H1 (cell line): ENCODE measurements at regions not wholly inside any gene's neighbourhood (a gene's known extent, or its start where the extent isn't known, plus 50 kb on each side); places are given as distances from the start of the nearest gene placed in this dataset.

Experiments
- CTCF ChIA-PET: fragments of 300-600 bp; sonication (Branson Sonifier 250); formaldehyde crosslinking; loops from one replicate; lab custom pipeline; 2021; ENCODE audit not compliant: partially characterized antibody; lab: Charles Lee
- POLR2A ChIA-PET: fragments of 300-600 bp; sonication (Branson Sonifier 250); formaldehyde crosslinking; loops from one replicate; lab custom pipeline; 2021; ENCODE audit warnings: inconsistent platforms; ENCODE audit not compliant: partially characterized antibody; lab: Charles Lee
- DNase-seq, 2 experiments: peaks; one replicate each; pipeline versions ENCODE4 v3.0.0 to v3.0.0-alpha.2; 2010 to 2022; ENCODE audit warnings: low spot score in 2 of 2, low read depth in 1 of 2, mixed read lengths in 1 of 2
- FAIRE-seq: peaks from 2 replicates; lab custom pipeline; 2011; peaks lifted over from hg19 to GRCh38; lab: Jason Lieb, UNC
- H2AFZ ChIP-seq: 2 replicates; pipeline ENCODE4 v1.8.1; 2012; ENCODE audit warnings: low read length, inconsistent platforms
- H2AK5ac ChIP-seq: 2 replicates; pipeline ENCODE4 v1.6.1; 2013; ENCODE audit warnings: low read depth, low read length
- H2BK120ac ChIP-seq: replicated peaks from 2 replicates; pipeline ENCODE3; 2013; ENCODE audit warnings: low read depth, low read length, inconsistent platforms
- H2BK12ac ChIP-seq: 2 replicates; pipeline ENCODE4 v1.6.1; 2013; ENCODE audit warnings: low read depth, low read length
- H2BK15ac ChIP-seq: 2 replicates; pipeline ENCODE4 v1.6.1; 2013; ENCODE audit warnings: low read length
- H2BK20ac ChIP-seq: 2 replicates; pipeline ENCODE4 v1.6.1; 2013; ENCODE audit warnings: low read length
- H2BK5ac ChIP-seq: 2 replicates; pipeline ENCODE4 v1.6.1; 2013; ENCODE audit warnings: low read depth, low read length
- H3K14ac ChIP-seq: 2 replicates; pipeline ENCODE4 v1.6.1; 2013; ENCODE audit warnings: inconsistent platforms; ENCODE audit not compliant: insufficient read length
- H3K18ac ChIP-seq: 2 replicates; pipeline ENCODE4 v1.6.1; 2013; ENCODE audit warnings: low read length; ENCODE audit errors: extremely low read depth
- H3K23ac ChIP-seq: 2 replicates; pipeline ENCODE4 v1.6.1; 2013; ENCODE audit warnings: inconsistent platforms; ENCODE audit not compliant: insufficient read length
- H3K23me2 ChIP-seq: 2 replicates; pipeline ENCODE4 v1.6.1; 2013; ENCODE audit warnings: low read depth, low read length
- H3K27ac ChIP-seq: 2 replicates; pipeline ENCODE4 v1.6.1; 2011; ENCODE audit warnings: low read depth, low read length, inconsistent platforms
- H3K27me3 ChIP-seq, 4 experiments: replicated peaks in 1 of 4; 1 replicate in 1 of 4; 2 replicates in 3 of 4; pipeline versions ENCODE4 v1.6.1 to v1.8.1; 2011 to 2013; ENCODE audit warnings: low read length in 3 of 4, mild to moderate bottlenecking in 3 of 4, inconsistent platforms in 2 of 4, mixed read lengths in 2 of 4, moderate library complexity in 1 of 4; ENCODE audit not compliant: control insufficient read depth in 3 of 4, insufficient read depth in 3 of 4; ENCODE audit errors: extremely low read depth in 1 of 4
- H3K36me3 ChIP-seq, 4 experiments: 2 replicates each; pipeline versions ENCODE4 v1.6.1 to v1.8.1; 2011 to 2013; ENCODE audit warnings: mild to moderate bottlenecking in 4 of 4, low read length in 3 of 4, moderate library complexity in 2 of 4, control low read depth in 1 of 4, inconsistent platforms in 1 of 4; ENCODE audit not compliant: insufficient read depth in 4 of 4, control insufficient read depth in 2 of 4
- H3K4ac ChIP-seq: replicated peaks from 2 replicates; pipeline ENCODE3; 2013; ENCODE audit warnings: low read length, low read depth, mixed read lengths, inconsistent platforms; ENCODE audit not compliant: insufficient read length
- H3K4me1 ChIP-seq, 4 experiments: replicated peaks in 1 of 4; 1 replicate in 1 of 4; 2 replicates in 3 of 4; pipeline versions ENCODE4 v1.6.1 to v1.8.1; 2011 to 2013; ENCODE audit warnings: low read length in 3 of 4, inconsistent platforms in 2 of 4, mixed read lengths in 1 of 4; ENCODE audit not compliant: insufficient read depth in 4 of 4, control insufficient read depth in 3 of 4
- H3K4me2 ChIP-seq, 2 experiments: 2 replicates each; pipeline versions ENCODE4 v1.6.1 to v1.8.1; 2011 to 2013; ENCODE audit warnings: low read depth in 2 of 2, low read length in 2 of 2, control low read depth in 1 of 2, inconsistent platforms in 1 of 2, mild to moderate bottlenecking in 1 of 2; ENCODE audit not compliant: insufficient read depth in 1 of 2
- H3K4me3 ChIP-seq, 4 experiments: fragments of 200-600, 300-600 bp in 1 of 4; sonication (generic), shearing (Covaris generic), sonication (Bioruptor Twin) in 1 of 4; 2 replicates each; pipeline versions ENCODE4 v1.5.1 to v1.8.1; 2011 to 2016; ENCODE audit warnings: low read length in 4 of 4, low read depth in 3 of 4, control low read depth in 2 of 4, inconsistent platforms in 2 of 4, mild to moderate bottlenecking in 2 of 4, mixed read lengths in 1 of 4, moderate library complexity in 1 of 4; ENCODE audit not compliant: insufficient read depth in 2 of 4; ENCODE audit errors: extremely low read depth in 1 of 4
- H3K56ac ChIP-seq: replicated peaks from 2 replicates; pipeline ENCODE3; 2013; ENCODE audit warnings: low read depth, mild to moderate bottlenecking, mixed read lengths, low read length, inconsistent platforms; ENCODE audit not compliant: insufficient read length
- H3K79me1 ChIP-seq: 2 replicates; pipeline ENCODE4 v1.6.1; 2013; ENCODE audit warnings: low read depth, low read length, control low read depth
- H3K79me2 ChIP-seq, 2 experiments: 2 replicates each; pipeline versions ENCODE4 v1.6.1 to v1.8.1; 2012 to 2013; ENCODE audit warnings: low read length in 2 of 2, mild to moderate bottlenecking in 2 of 2, inconsistent platforms in 1 of 2; ENCODE audit not compliant: insufficient read depth in 2 of 2, control insufficient read depth in 1 of 2
- H3K9ac ChIP-seq, 4 experiments: replicated peaks in 1 of 4; 1 replicate in 1 of 4; 2 replicates in 3 of 4; pipeline versions ENCODE4 v1.6.1 to v1.8.1; 2011 to 2013; ENCODE audit warnings: low read depth in 3 of 4, low read length in 3 of 4, control low read depth in 2 of 4, mild to moderate bottlenecking in 2 of 4, moderate library complexity in 2 of 4, inconsistent platforms in 1 of 4; ENCODE audit errors: extremely low read depth in 1 of 4
- H3K9me3 ChIP-seq, 2 experiments: 2 replicates each; pipeline versions ENCODE4 v1.6.1 to v1.8.1; 2012 to 2013; ENCODE audit warnings: mild to moderate bottlenecking in 2 of 2, moderate library complexity in 2 of 2, control low read depth in 1 of 2, inconsistent platforms in 1 of 2, low read depth in 1 of 2, low read length in 1 of 2, mixed read lengths in 1 of 2; ENCODE audit not compliant: insufficient read depth in 2 of 2
- H4K20me1 ChIP-seq, 2 experiments: replicated peaks in 1 of 2; 2 replicates each; pipeline versions ENCODE3 to v1.8.1; 2011 to 2013; ENCODE audit warnings: inconsistent platforms in 2 of 2, low read length in 2 of 2, mild to moderate bottlenecking in 1 of 2; ENCODE audit not compliant: insufficient read depth in 2 of 2, control insufficient read depth in 1 of 2
- H4K5ac ChIP-seq: 2 replicates; pipeline ENCODE4 v1.6.1; 2013; ENCODE audit warnings: low read length, low read depth, mixed read lengths, inconsistent platforms; ENCODE audit not compliant: insufficient read length
- H4K8ac ChIP-seq: 2 replicates; pipeline ENCODE4 v1.8.0; 2013; ENCODE audit warnings: mild to moderate bottlenecking, moderate library complexity, low read length, inconsistent platforms; ENCODE audit not compliant: insufficient read depth; ENCODE audit errors: extremely low read depth
- H4K91ac ChIP-seq: replicated peaks from 2 replicates; pipeline ENCODE3; 2013; ENCODE audit warnings: low read length, mixed read lengths, inconsistent platforms; ENCODE audit not compliant: insufficient read length
- BACH1 ChIP-seq: IDR thresholded peaks from 2 replicates; pipeline ENCODE4 v1.6.1; 2012; ENCODE audit warnings: low read length, improper control_type of control experiment
- BRCA1 ChIP-seq: IDR thresholded peaks from 2 replicates; pipeline ENCODE4 v1.6.1; 2012; ENCODE audit warnings: low read depth, low read length, improper control_type of control experiment
- CTCF ChIP-seq, 3 experiments: IDR thresholded peaks; 1 replicate in 2 of 3; 2 replicates in 1 of 3; pipeline versions ENCODE4 v1.5.1 to v1.6.1; 2011; ENCODE audit warnings: low read length in 3 of 3, mild to moderate bottlenecking in 3 of 3, inconsistent platforms in 2 of 3, low read depth in 1 of 3, moderate library complexity in 1 of 3; ENCODE audit not compliant: insufficient read depth in 1 of 3; ENCODE audit errors: control extremely low read depth in 1 of 3
- EZH2 ChIP-seq: fragments of 200-600 bp; sonication (generic); IDR thresholded peaks from 2 replicates; pipeline ENCODE4 v1.7.1; 2012; ENCODE audit warnings: low read depth, mild to moderate bottlenecking, moderate library complexity, low read length, inconsistent platforms; ENCODE audit not compliant: severe bottlenecking
- RAD21 ChIP-seq, 2 experiments: IDR thresholded peaks in 1 of 2; conservative IDR thresholded peaks in 1 of 2; 2 replicates each; pipeline ENCODE4 v1.6.1; 2011; ENCODE audit warnings: low read depth in 2 of 2, low read length in 2 of 2, improper control_type of control experiment in 1 of 2, inconsistent platforms in 1 of 2, mild to moderate bottlenecking in 1 of 2, moderate library complexity in 1 of 2
- TAF7 ChIP-seq: optimal IDR thresholded peaks from 2 replicates; pipeline ENCODE3; 2011; ENCODE audit warnings: low read depth, mild to moderate bottlenecking, inconsistent platforms, low read length, moderate library complexity, borderline replicate concordance
- WGBS, 2 experiments: shearing (Covaris generic) in 1 of 2; methylation state at CpG; one replicate each; pipeline versions ENCODE4 v1.1.6 to v1.1.7; 2013 to 2015; ENCODE audit warnings: low lambda C conversion rate in 2 of 2, mixed read lengths in 2 of 2, inconsistent platforms in 1 of 2, low coverage in 1 of 2, missing lambda C conversion rate in 1 of 2; ENCODE audit not compliant: insufficient replicate concordance in 2 of 2, insufficient coverage in 1 of 2, insufficient read length in 1 of 2; ENCODE audit errors: extremely low coverage in 1 of 2, missing lambda C conversion rate in 1 of 2; 5-methylcytosine and 5-hydroxymethylcytosine counted together

- Histone ChIP-seq H3K18ac (no peak overlapping the region), H4K91ac (no peak overlapping the region), H3K23me2 (no peaks in the 10 kb centered on the region), H3K56ac (no peak overlapping the region), H3K9ac (no peak overlapping the region), H2AK5ac (no peak overlapping the region), H3K14ac (no peak overlapping the region), H3K4me2 (no peak overlapping the region), H4K20me1 (no peaks in the 10 kb centered on the region), H3K27ac (no peak overlapping the region), H3K27me3 (no peaks in the 10 kb centered on the region), H4K8ac (no peak overlapping the region), H3K23ac (no peak overlapping the region), H2BK12ac (no peak overlapping the region), H3K36me3 (no peaks in the 10 kb centered on the region; a peak in 1 of 8 replicates), H3K9me3 (no peaks in the 10 kb centered on the region), H2BK120ac (no peak overlapping the region), H3K4ac (no peak overlapping the region), H3K79me1 (no peaks in the 10 kb centered on the region), H2AFZ (no peak overlapping the region), H2BK5ac (no peak overlapping the region), H4K5ac (no peak overlapping the region), H3K4me1 (no peaks in the 10 kb centered on the region), H2BK20ac (no peak overlapping the region), H2BK15ac (no peak overlapping the region), H3K79me2 (no peaks in the 10 kb centered on the region), H3K4me3 (no peak overlapping the region)
- FAIRE-seq (no peak), DNase-seq (no peak)
- POLR2A ChIA-PET = no interaction called here
- CTCF ChIA-PET = interaction anchor here (1.5 kb wide), 1 partner anchor 149 kb away, joined by 3 read pairs; no protein-coding TSS in a partner anchor
- 36% methylated on average over 1 of the region's 1 CpG; no CpG with 5 or more reads in 1 of the 2 experiments for whole genome bisulfite sequencing, 2 experiments
- TF ChIP-seq BRCA1 = no peak
- no peak for TF ChIP-seq CTCF (IDR thresholded peaks at IDR 0.05; ENCODE audit: control extremely low read depth in 1 of 3, insufficient read depth in 1 of 3, low read depth in 1 of 3, low read length in 3 of 3)
- TF ChIP-seq BACH1 = no peak
- no peak for TF ChIP-seq TAF7
- no peak for TF ChIP-seq EZH2
- no peak for TF ChIP-seq RAD21 (IDR thresholded peaks at IDR 0.05 in 1 of 2, conservative IDR thresholded peaks at IDR 0.05 in 1 of 2; ENCODE audit: low read depth in 2 of 2, low read length in 2 of 2)
Observed at GRCh38 chr12:59055204-59055860, 135.0 kb upstream of the LRIG3 start.
